GM23338 (cell line): ENCODE measurements at regions not wholly inside any gene's neighbourhood (a gene's known extent, or its start where the extent isn't known, plus 50 kb on each side); places are given as distances from the start of the nearest gene placed in this dataset.

Experiments used
- ATAC-seq: fragments of 200-7000 bp; cut with Tn5 transposase; 3 replicates; pipeline ENCODE4 v1.9.1; 2020
- DNase-seq: peaks from one replicate; pipeline ENCODE4 v3.0.0-alpha.2; 2015; ENCODE audit warnings: low spot score
- H2AFZ ChIP-seq: fragments of 200-600 bp; sonication (generic); 2 replicates; pipeline ENCODE4 v1.8.0; 2016; ENCODE audit warnings: antibody characterized with exemption, mild to moderate bottlenecking, moderate library complexity
- H3F3A ChIP-seq: fragments of 200-600 bp; sonication (generic); replicated peaks from 2 replicates; pipeline ENCODE4 v1.8.0; 2017; ENCODE audit warnings: antibody characterized with exemption, mixed run types, low read depth
- H3K27ac ChIP-seq: fragments of 200-600 bp; sonication (generic); 2 replicates; pipeline ENCODE4 v1.6.1; 2016; ENCODE audit warnings: low read depth
- H3K27me3 ChIP-seq: fragments of 200-600 bp; sonication (generic); 2 replicates; pipeline ENCODE4 v1.8.0; 2016; ENCODE audit warnings: mild to moderate bottlenecking, mixed run types, moderate library complexity; ENCODE audit not compliant: insufficient read depth
- H3K36me3 ChIP-seq: fragments of 200-600 bp; sonication (generic); 2 replicates; pipeline ENCODE4 v1.8.0; 2016; ENCODE audit warnings: mild to moderate bottlenecking; ENCODE audit not compliant: insufficient read depth
- H3K4me1 ChIP-seq: fragments of 200-600 bp; sonication (generic); 2 replicates; pipeline ENCODE4 v1.8.0; 2016; ENCODE audit warnings: mild to moderate bottlenecking, moderate library complexity; ENCODE audit not compliant: insufficient read depth
- H3K4me2 ChIP-seq: fragments of 200-600 bp; sonication (generic); 2 replicates; pipeline ENCODE4 v1.7.1; 2017; ENCODE audit warnings: mixed run types
- H3K4me3 ChIP-seq: fragments of 200-600 bp; sonication (generic); 2 replicates; pipeline ENCODE4 v1.6.1; 2016; ENCODE audit warnings: mixed run types
- H3K79me2 ChIP-seq: fragments of 200-600 bp; sonication (generic); replicated peaks from 2 replicates; pipeline ENCODE4 v1.8.0; 2017; ENCODE audit warnings: mild to moderate bottlenecking; ENCODE audit not compliant: insufficient read depth
- H3K9me2 ChIP-seq: fragments of 200-600 bp; sonication (generic); 2 replicates; pipeline ENCODE4 v1.8.0; 2017; ENCODE audit not compliant: insufficient read depth
- H4K20me1 ChIP-seq: fragments of 200-600 bp; sonication (generic); replicated peaks from 2 replicates; pipeline ENCODE4 v1.8.0; 2017; ENCODE audit warnings: mild to moderate bottlenecking; ENCODE audit not compliant: insufficient read depth
- H3K27ac Mint-ChIP-seq: 2 replicates; pipeline ENCODE4 v1.8.0; 2020; ENCODE audit warnings: inconsistent platforms, mild to moderate bottlenecking, moderate library complexity, mixed read lengths
- H3K27me3 Mint-ChIP-seq: 3 replicates; pipeline ENCODE4 v1.8.0; 2022; ENCODE audit warnings: low read depth, mild to moderate bottlenecking, moderate library complexity, mixed read lengths, inconsistent platforms; ENCODE audit not compliant: insufficient read depth, poor library complexity
- H3K36me3 Mint-ChIP-seq: 3 replicates; pipeline ENCODE4 v1.8.0; 2021; ENCODE audit warnings: low read depth, mild to moderate bottlenecking, inconsistent platforms, moderate library complexity, mixed read lengths
- H3K4me1 Mint-ChIP-seq: 3 replicates; pipeline ENCODE4 v1.8.0; 2020; ENCODE audit warnings: mild to moderate bottlenecking, inconsistent platforms, mixed read lengths
- H3K4me3 Mint-ChIP-seq: 3 replicates; pipeline ENCODE4 v1.8.0; 2021; ENCODE audit warnings: moderate library complexity, mild to moderate bottlenecking, inconsistent platforms, mixed read lengths
- H3K9me3 Mint-ChIP-seq: 3 replicates; pipeline ENCODE4 v1.8.0; 2020; ENCODE audit warnings: moderate library complexity, mild to moderate bottlenecking, inconsistent platforms, mixed read lengths
- CREB1 ChIP-seq: fragments of 250-450 bp; sonication (Bioruptor Pico); IDR thresholded peaks from 2 replicates; pipeline ENCODE4 v1.5.0; 2020; ENCODE audit warnings: low read depth, mild to moderate bottlenecking, moderate library complexity
- CTCF ChIP-seq, 2 experiments: fragments of 200-600 bp in 1 of 2; sonication (generic) in 1 of 2; conservative IDR thresholded peaks; 2 replicates each; pipeline versions ENCODE4 v1.5.1 to v1.6.1; 2016 to 2017; ENCODE audit warnings: antibody characterized with exemption in 2 of 2, low read depth in 2 of 2, mild to moderate bottlenecking in 2 of 2, moderate library complexity in 1 of 2
- EZH2 ChIP-seq: fragments of 200-600 bp; sonication (generic); IDR thresholded peaks from one replicate; pipeline ENCODE4 v1.8.0; 2017; ENCODE audit warnings: antibody characterized with exemption, mild to moderate bottlenecking, low read depth; ENCODE audit not compliant: unreplicated experiment
- EZH2phosphoT487 ChIP-seq: fragments of 200-600 bp; sonication (generic); IDR thresholded peaks from one replicate; pipeline ENCODE4 v1.8.1; 2018; ENCODE audit warnings: antibody characterized with exemption; ENCODE audit not compliant: unreplicated experiment
- POLR2AphosphoS5 ChIP-seq: IDR thresholded peaks from 2 replicates; pipeline ENCODE4 v1.6.1; 2016; ENCODE audit warnings: antibody characterized with exemption, low read depth
- ZNF114 ChIP-seq: fragments of 250-450 bp; sonication (Bioruptor Pico); IDR thresholded peaks from 2 replicates; pipeline ENCODE4 v1.5.0; 2020; ENCODE audit warnings: mild to moderate bottlenecking, moderate library complexity
- ZNF331 ChIP-seq: fragments of 250-450 bp; sonication (Bioruptor Pico); IDR thresholded peaks from 2 replicates; pipeline ENCODE4 v1.5.0; 2020; ENCODE audit warnings: low read depth, mild to moderate bottlenecking, moderate library complexity
- ZNF462 ChIP-seq: fragments of 250-450 bp; sonication (Bioruptor Pico); IDR thresholded peaks from 2 replicates; pipeline ENCODE4 v1.5.0; 2020; ENCODE audit warnings: mild to moderate bottlenecking, moderate library complexity

GRCh38 chr7:31407178-31407676 is 66.7 kb upstream of the NEUROD6 start:
- no peak overlapping the region for H3K4me2 ChIP-seq
- no peak for ATAC-seq

More at GRCh38 chr7:31407178-31407676, 66.7 kb upstream of the NEUROD6 start:
- Mint-ChIP-seq H3K27ac (no peak overlapping the region), H3K27me3 (peaks cover 1% of the 10 kb centered on the region), H3K4me1 (no peaks in the 10 kb centered on the region), H3K9me3 (no peaks in the 10 kb centered on the region), H3K4me3 (no peak overlapping the region), H3K36me3 (no peaks in the 10 kb centered on the region)
- no peak overlapping the region for H3K4me3 ChIP-seq
- no peaks in the 10 kb centered on the region for H3K4me1 ChIP-seq
- no peaks in the 10 kb centered on the region for H3K79me2 ChIP-seq
- no peaks in the 10 kb centered on the region for H3K36me3 ChIP-seq
- TF ChIP-seq CTCF (conservative IDR thresholded peaks at IDR 0.05; ENCODE audit: low read depth in 2 of 2) (no peak), EZH2 (no peak), ZNF114 (CRISPR knock-in tag) (no peak), EZH2phosphoT487 (no peak), POLR2AphosphoS5 (no peak), ZNF331 (CRISPR knock-in tag) (no peak), ZNF462 (CRISPR knock-in tag) (no peak), CREB1 (CRISPR knock-in tag) (no peak)
- H3F3A ChIP-seq: no peaks in the 10 kb centered on the region
- no peaks in the 10 kb centered on the region for H4K20me1 ChIP-seq
- no peaks in the 10 kb centered on the region for H3K27me3 ChIP-seq
- H3K27ac ChIP-seq: no peak overlapping the region
- H2AFZ ChIP-seq: no peak overlapping the region
- H3K9me2 ChIP-seq: no peaks in the 10 kb centered on the region
- no peak for DNase-seq
